HG02970 (cell line): ENCODE measurements at regions not wholly inside any gene's neighbourhood (a gene's known extent, or its start where the extent isn't known, plus 50 kb on each side); places are given as distances from the start of the nearest gene placed in this dataset.

Experiments
- ATAC-seq: cut with Tn5 transposase; IDR thresholded peaks from one replicate; pipeline ENCODE4 v1.9.1; 2021; ENCODE audit warnings: mild to moderate bottlenecking, moderate library complexity, moderate number of reproducible peaks; ENCODE audit not compliant: unreplicated experiment, low FRiP score

GRCh38 chr7:42625421-42625820, 286.4 kb downstream of the C7orf25 start:
- no peak for ATAC-seq

- ATAC-seq: no peak
Measured at GRCh38 chr7:42624471-42624870, 287.4 kb downstream of the C7orf25 start.

- no peak for ATAC-seq
Measured at GRCh38 chr7:42621543-42622219, 290.2 kb downstream of the C7orf25 start.

GRCh38 chr7:42618651-42619360, 293.1 kb downstream of the C7orf25 start:
- no peak for ATAC-seq

- ATAC-seq: no peak
Measured at GRCh38 chr7:42617806-42618457, 293.9 kb downstream of the C7orf25 start.

- no peak for ATAC-seq
Measured at GRCh38 chr7:42617071-42617765, 294.7 kb downstream of the C7orf25 start.

- ATAC-seq: no peak
Measured at GRCh38 chr7:42614636-42615035, 297.2 kb downstream of the C7orf25 start.

GRCh38 chr7:42611961-42612360, 299.9 kb downstream of the C7orf25 start:
- ATAC-seq: no peak

- no peak for ATAC-seq
Measured at GRCh38 chr7:42611289-42611928, 300.5 kb downstream of the C7orf25 start.

GRCh38 chr7:42606193-42606905, 305.5 kb downstream of the C7orf25 start:
- ATAC-seq: no peak

GRCh38 chr7:42605406-42606192, 306.3 kb downstream of the C7orf25 start:
- no peak for ATAC-seq

GRCh38 chr7:42603496-42603895, 308.4 kb downstream of the C7orf25 start:
- ATAC-seq: no peak

GRCh38 chr7:42597300-42597699, 314.6 kb downstream of the C7orf25 start:
- no peak for ATAC-seq

GRCh38 chr7:42596737-42597136, 315.1 kb downstream of the C7orf25 start:
- no peak for ATAC-seq

GRCh38 chr7:42593860-42594259, 318.0 kb downstream of the C7orf25 start:
- ATAC-seq: no peak

GRCh38 chr7:42590771-42591310, 321.0 kb downstream of the C7orf25 start:
- no peak for ATAC-seq

- no peak for ATAC-seq
Measured at GRCh38 chr7:42588876-42589275, 323.0 kb downstream of the C7orf25 start.

GRCh38 chr7:42587806-42588205, 324.1 kb downstream of the C7orf25 start:
- ATAC-seq: no peak

- no peak for ATAC-seq
Measured at GRCh38 chr7:42580061-42580460, 331.8 kb downstream of the C7orf25 start.
